Natural killer cell (primary cell): ENCODE measurements at regions not wholly inside any gene's neighbourhood (a gene's known extent, or its start where the extent isn't known, plus 50 kb on each side); places are given as distances from the start of the nearest gene placed in this dataset.

Source experiments
- ATAC-seq, 3 donors: fragments of 150-1000 bp in 2 of 3; fragments of 200-7000 bp in 1 of 3; cut with Tn5 transposase; 1 replicate in 1 of 3; 2 replicates in 2 of 3; pipeline ENCODE4 v1.10.0; 2021; ENCODE audit warnings: mild to moderate bottlenecking in 2 of 3, moderate library complexity in 2 of 3
- DNase-seq, 2 donors: peaks; one replicate each; pipeline versions ENCODE4 v3.0.0 to v3.0.0-alpha.2; 2013 to 2021; ENCODE audit warnings: mixed read lengths in 1 of 2
- H3K27ac ChIP-seq: one replicate; pipeline ENCODE4 v1.5.1; 2013; ENCODE audit warnings: mild to moderate bottlenecking, low read length
- H3K27me3 ChIP-seq: one replicate; pipeline ENCODE4 v1.6.1; 2013; ENCODE audit warnings: low read length; ENCODE audit not compliant: control insufficient read depth, insufficient read depth
- H3K36me3 ChIP-seq: one replicate; pipeline ENCODE4 v1.6.1; 2013; ENCODE audit warnings: low read length; ENCODE audit not compliant: control insufficient read depth, insufficient read depth
- H3K4me1 ChIP-seq: one replicate; pipeline ENCODE4 v1.6.1; 2013; ENCODE audit warnings: low read length; ENCODE audit not compliant: control insufficient read depth, insufficient read depth
- H3K4me3 ChIP-seq: one replicate; pipeline ENCODE4 v1.5.1; 2013; ENCODE audit warnings: low read length
- H3K9me3 ChIP-seq: one replicate; pipeline ENCODE4 v1.6.1; 2013; ENCODE audit warnings: low read length; ENCODE audit not compliant: control insufficient read depth, insufficient read depth
- H3K27ac Mint-ChIP-seq, 2 donors: one replicate each; pipeline ENCODE4 v1.8.0; 2022; ENCODE audit warnings: mild to moderate bottlenecking in 2 of 2, mixed read lengths in 2 of 2, moderate library complexity in 1 of 2
- H3K27me3 Mint-ChIP-seq, 2 donors: one replicate each; pipeline ENCODE4 v1.8.0; 2022; ENCODE audit warnings: low read depth in 2 of 2, mixed read lengths in 2 of 2
- H3K36me3 Mint-ChIP-seq: one replicate; pipeline ENCODE4 v1.8.0; 2022; ENCODE audit warnings: mixed read lengths
- H3K4me1 Mint-ChIP-seq, 2 donors: one replicate each; pipeline ENCODE4 v1.8.0; 2022; ENCODE audit warnings: mixed read lengths in 2 of 2
- H3K4me3 Mint-ChIP-seq: one replicate; pipeline ENCODE4 v1.8.0; 2022; ENCODE audit warnings: mild to moderate bottlenecking, moderate library complexity, mixed read lengths
- H3K9me3 Mint-ChIP-seq, 2 donors: one replicate each; pipeline ENCODE4 v1.8.0; 2022; ENCODE audit warnings: mixed read lengths in 2 of 2
- WGBS: methylation state at CpG from one replicate; pipeline ENCODE4 v1.1.7; 2013; ENCODE audit warnings: missing lambda C conversion rate; ENCODE audit not compliant: insufficient coverage; 5-methylcytosine and 5-hydroxymethylcytosine counted together
- intact Hi-C: fragments of 100-400 bp; cut with micrococcal nuclease; formaldehyde crosslinking; loops from one replicate; pipeline ENCODE4 v1.14.2; 2022
- TF ChIP-seq, protein P1 (sequence below): fragments of 200-600 bp; IDR thresholded peaks from one replicate; pipeline ENCODE4 v1.8.0; 2022; ENCODE audit warnings: antibody characterized with exemption

DNA sequence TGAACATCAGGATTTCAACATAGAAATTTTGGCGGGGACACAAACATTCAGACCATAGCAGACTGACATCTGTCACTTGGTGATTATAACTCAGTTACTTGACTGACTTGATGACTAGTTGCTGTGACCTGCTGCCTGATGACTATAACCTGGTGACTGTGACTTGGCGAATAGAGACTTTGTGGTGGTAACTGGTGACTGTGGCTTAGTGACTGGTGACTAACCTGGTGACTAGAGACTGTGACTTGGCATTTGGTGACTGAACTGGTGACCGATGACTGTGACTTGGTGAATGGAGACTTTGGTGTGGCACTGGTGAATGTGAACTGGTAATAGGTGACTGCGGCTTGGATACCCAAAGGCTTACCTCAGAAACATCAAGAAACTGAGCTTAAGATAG, 563.1 kb upstream of the FAM98A start:
- Histone ChIP-seq H3K36me3 (no peaks in the 10 kb centered on the region), H3K27me3 (no peaks in the 10 kb centered on the region), H3K4me1 (no peaks in the 10 kb centered on the region), H3K9me3 (no peaks in the 10 kb centered on the region), H3K27ac (no peak overlapping the region), H3K4me3 (no peak overlapping the region)
- ATAC-seq (no peak), DNase-seq (no peak)
- WGBS, result 93% methylated on average over 4 of the region's 4 CpGs
- H3K4me1 Mint-ChIP-seq, result no peaks in the 10 kb centered on the region
- H3K9me3 Mint-ChIP-seq, result peaks cover 4 to 8% of the 10 kb centered on the region in 2 donors
- no peaks in the 10 kb centered on the region for H3K27me3 Mint-ChIP-seq
- intact Hi-C loops, result no loop called here
- TF ChIP-seq, protein P1, sequence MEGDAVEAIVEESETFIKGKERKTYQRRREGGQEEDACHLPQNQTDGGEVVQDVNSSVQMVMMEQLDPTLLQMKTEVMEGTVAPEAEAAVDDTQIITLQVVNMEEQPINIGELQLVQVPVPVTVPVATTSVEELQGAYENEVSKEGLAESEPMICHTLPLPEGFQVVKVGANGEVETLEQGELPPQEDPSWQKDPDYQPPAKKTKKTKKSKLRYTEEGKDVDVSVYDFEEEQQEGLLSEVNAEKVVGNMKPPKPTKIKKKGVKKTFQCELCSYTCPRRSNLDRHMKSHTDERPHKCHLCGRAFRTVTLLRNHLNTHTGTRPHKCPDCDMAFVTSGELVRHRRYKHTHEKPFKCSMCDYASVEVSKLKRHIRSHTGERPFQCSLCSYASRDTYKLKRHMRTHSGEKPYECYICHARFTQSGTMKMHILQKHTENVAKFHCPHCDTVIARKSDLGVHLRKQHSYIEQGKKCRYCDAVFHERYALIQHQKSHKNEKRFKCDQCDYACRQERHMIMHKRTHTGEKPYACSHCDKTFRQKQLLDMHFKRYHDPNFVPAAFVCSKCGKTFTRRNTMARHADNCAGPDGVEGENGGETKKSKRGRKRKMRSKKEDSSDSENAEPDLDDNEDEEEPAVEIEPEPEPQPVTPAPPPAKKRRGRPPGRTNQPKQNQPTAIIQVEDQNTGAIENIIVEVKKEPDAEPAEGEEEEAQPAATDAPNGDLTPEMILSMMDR, result no peak
- no peak overlapping the region for H3K27ac Mint-ChIP-seq
- H3K4me3 Mint-ChIP-seq, result no peak overlapping the region
- no peaks in the 10 kb centered on the region for H3K36me3 Mint-ChIP-seq

DNA sequence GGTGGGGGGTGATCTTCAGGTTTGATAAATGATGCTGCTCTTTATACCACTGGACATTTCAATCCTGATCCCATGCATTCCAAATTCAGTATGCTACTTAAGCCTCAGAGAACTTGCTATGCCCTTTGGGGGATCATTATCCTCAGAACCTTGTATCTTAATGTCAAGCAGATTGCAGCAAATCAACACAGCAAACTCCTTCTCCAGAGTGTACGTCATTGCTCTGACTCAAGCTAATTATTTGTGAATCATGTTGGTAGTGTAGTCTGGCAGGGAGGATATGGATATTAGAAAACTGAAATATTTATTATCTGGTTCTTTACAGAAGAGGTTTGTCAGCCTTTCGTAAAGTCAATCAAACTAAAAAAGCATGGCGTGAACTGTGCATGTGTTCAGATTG, 562.5 kb upstream of the FAM98A start:
- Mint-ChIP-seq H3K27ac (no peak overlapping the region), H3K4me3 (no peak overlapping the region), H3K9me3 (peaks cover 4 to 8% of the 10 kb centered on the region in 2 donors), H3K27me3 (no peaks in the 10 kb centered on the region), H3K36me3 (no peaks in the 10 kb centered on the region), H3K4me1 (no peaks in the 10 kb centered on the region)
- Histone ChIP-seq H3K9me3 (no peaks in the 10 kb centered on the region), H3K4me3 (no peak overlapping the region), H3K27ac (no peak overlapping the region), H3K4me1 (no peaks in the 10 kb centered on the region), H3K27me3 (no peaks in the 10 kb centered on the region), H3K36me3 (no peaks in the 10 kb centered on the region)
- DNase-seq, result no peak
- TF ChIP-seq, protein P1, result no peak
- no peak for ATAC-seq
- intact Hi-C loops, result no loop called here
- 94% methylated on average over 2 of the region's 3 CpGs for WGBS

DNA sequence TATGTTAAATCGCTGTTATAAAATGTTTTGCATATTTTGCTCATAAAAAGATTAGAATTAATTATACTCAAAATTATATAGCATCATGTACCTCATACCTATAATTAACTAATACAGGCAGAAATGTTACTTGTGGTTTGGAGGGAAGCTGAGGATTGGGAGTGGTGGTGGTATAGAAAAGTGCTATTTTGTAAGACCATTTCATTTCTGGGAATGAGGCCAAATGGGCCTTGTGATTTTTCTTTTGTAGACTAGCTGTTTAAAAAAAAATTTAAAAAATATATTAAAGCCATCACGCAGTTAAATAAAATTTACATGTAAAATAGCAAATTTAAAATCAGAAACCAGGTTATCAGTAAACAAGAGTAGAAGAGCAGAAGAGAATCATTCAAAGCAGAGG, 560.8 kb upstream of the FAM98A start:
- ATAC-seq (no peak), DNase-seq (no peak)
- Histone ChIP-seq H3K4me3 (no peak overlapping the region), H3K36me3 (no peaks in the 10 kb centered on the region), H3K27ac (no peak overlapping the region), H3K4me1 (no peaks in the 10 kb centered on the region), H3K9me3 (no peaks in the 10 kb centered on the region), H3K27me3 (no peaks in the 10 kb centered on the region)
- Mint-ChIP-seq H3K9me3 (peaks cover 4 to 8% of the 10 kb centered on the region in 2 donors), H3K36me3 (no peaks in the 10 kb centered on the region), H3K27ac (no peak overlapping the region), H3K27me3 (no peaks in the 10 kb centered on the region), H3K4me1 (no peaks in the 10 kb centered on the region), H3K4me3 (no peak overlapping the region)
- TF ChIP-seq, protein P1, result no peak
- 100% methylated on average over 1 of the region's 2 CpGs for WGBS
- intact Hi-C loops, result no loop called here

DNA sequence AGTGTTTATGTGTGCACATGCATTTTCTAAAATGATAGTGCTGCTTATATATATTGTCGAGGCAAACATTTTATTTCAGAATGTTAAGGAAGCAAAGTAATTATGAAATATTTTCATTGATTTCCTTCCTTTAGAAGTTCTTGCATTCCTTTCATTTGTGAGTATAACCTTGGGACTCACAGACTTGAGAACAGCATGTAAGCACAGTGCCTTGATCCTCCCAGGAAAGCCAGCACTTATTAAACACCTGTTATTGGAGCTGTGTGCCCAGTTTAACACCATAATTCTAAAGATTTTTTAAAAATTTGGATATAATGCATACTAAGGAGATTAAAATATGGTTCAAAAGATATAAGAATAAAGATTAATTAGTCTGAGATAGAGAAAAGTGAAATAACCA, 554.4 kb upstream of the FAM98A start:
- DNase-seq (no peak), ATAC-seq (no peak)
- no peaks in the 10 kb centered on the region for H3K27me3 ChIP-seq
- H3K36me3 Mint-ChIP-seq, result no peaks in the 10 kb centered on the region
- no peak overlapping the region for H3K27ac Mint-ChIP-seq
- H3K4me3 ChIP-seq, result no peak overlapping the region
- H3K9me3 Mint-ChIP-seq, result peaks cover 4 to 7% of the 10 kb centered on the region in 2 donors
- intact Hi-C loops, result no loop called here
- H3K9me3 ChIP-seq, result no peaks in the 10 kb centered on the region
- TF ChIP-seq, protein P1, result no peak
- H3K27me3 Mint-ChIP-seq, result no peaks in the 10 kb centered on the region
- no peaks in the 10 kb centered on the region for H3K4me1 ChIP-seq
- H3K27ac ChIP-seq, result no peak overlapping the region
- H3K4me1 Mint-ChIP-seq, result no peaks in the 10 kb centered on the region
- no CpG with 5 or more reads among the region's 1 CpG for WGBS
- no peak overlapping the region for H3K4me3 Mint-ChIP-seq
- H3K36me3 ChIP-seq, result no peaks in the 10 kb centered on the region
